ENCODE measurements at regions not wholly inside any gene's neighbourhood (a gene's known extent, or its start where the extent isn't known, plus 50 kb on each side); places are given as distances from the start of the nearest gene placed in this dataset.

- no peak for TF ChIP-seq NEUROD1 (IDR thresholded peaks at IDR 0.05; ENCODE audit: borderline replicate concordance, low read depth, low read length, partially characterized antibody)
- TF ChIP-seq CCNT2 (IDR thresholded peaks at IDR 0.05; ENCODE audit: borderline replicate concordance, extremely low read depth, insufficient read length, low read depth, low read length), result peak; percentile 47
- no peak for TF ChIP-seq TAF7 (tag; IDR thresholded peaks at IDR 0.05)
- TF ChIP-seq ELF1 (tag; IDR thresholded peaks at IDR 0.05), result no peak
- TF ChIP-seq PPARD (CRISPR knock-in tag; IDR thresholded peaks at IDR 0.05), result no peak
- TF ChIP-seq DIDO1 (tag; IDR thresholded peaks at IDR 0.05; ENCODE audit: low read depth), result peak; percentile 44; the same call in 1 of the 2 replicates
- peak; percentile 57; the same call in 1 of the 2 replicates for TF ChIP-seq SMARCA5 (IDR thresholded peaks at IDR 0.05)
- no peak for TF ChIP-seq ZNF408 (CRISPR knock-in tag; IDR thresholded peaks at IDR 0.05; ENCODE audit: low read depth)
- TF ChIP-seq ZBTB17 (CRISPR knock-in tag; IDR thresholded peaks at IDR 0.05), result no peak
- peak; percentile 61 for TF ChIP-seq JUND (IDR thresholded peaks at IDR 0.05; ENCODE audit: borderline replicate concordance, low read depth, low read length)
- TF ChIP-seq JUND (tag; IDR thresholded peaks at IDR 0.05; ENCODE audit: borderline replicate concordance, low read depth, low read length), result peak; percentile 35; the same call in 1 of the 3 replicates
- TF ChIP-seq, protein P1, sequence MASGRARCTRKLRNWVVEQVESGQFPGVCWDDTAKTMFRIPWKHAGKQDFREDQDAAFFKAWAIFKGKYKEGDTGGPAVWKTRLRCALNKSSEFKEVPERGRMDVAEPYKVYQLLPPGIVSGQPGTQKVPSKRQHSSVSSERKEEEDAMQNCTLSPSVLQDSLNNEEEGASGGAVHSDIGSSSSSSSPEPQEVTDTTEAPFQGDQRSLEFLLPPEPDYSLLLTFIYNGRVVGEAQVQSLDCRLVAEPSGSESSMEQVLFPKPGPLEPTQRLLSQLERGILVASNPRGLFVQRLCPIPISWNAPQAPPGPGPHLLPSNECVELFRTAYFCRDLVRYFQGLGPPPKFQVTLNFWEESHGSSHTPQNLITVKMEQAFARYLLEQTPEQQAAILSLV (tag; IDR thresholded peaks at IDR 0.05), result no peak; the same call in 1 of the 2 replicates
- TF ChIP-seq ZSCAN32 (CRISPR knock-in tag; IDR thresholded peaks at IDR 0.05), result no peak
- TF ChIP-seq HDAC3 (IDR thresholded peaks at IDR 0.05; ENCODE audit: borderline replicate concordance, partially characterized antibody), result no peak
- TF ChIP-seq CBX8 (IDR thresholded peaks at IDR 0.05; ENCODE audit: borderline replicate concordance, extremely low read depth, low read depth, low read length, poor library complexity, severe bottlenecking), result no peak
- no peak for TF ChIP-seq CBX5 (IDR thresholded peaks at IDR 0.05; ENCODE audit: borderline replicate concordance, low read depth)
- peak; percentile 6; the same call in 1 of the 2 replicates for TF ChIP-seq ZNF263 (CRISPR knock-in tag; IDR thresholded peaks at IDR 0.05; ENCODE audit: borderline replicate concordance)
- no peak for TF ChIP-seq POLR2B (IDR thresholded peaks at IDR 0.05; ENCODE audit: low read depth, partially characterized antibody)
- peak; percentile 39; the same call in 1 of the 2 replicates for TF ChIP-seq ARID1B (IDR thresholded peaks at IDR 0.05)
- no peak for TF ChIP-seq FOXM1 (IDR thresholded peaks at IDR 0.05; ENCODE audit: low read depth)
- no peak for TF ChIP-seq FOXM1 (CRISPR knock-in tag; IDR thresholded peaks at IDR 0.05; ENCODE audit: low read depth)
- TF ChIP-seq ZFX (CRISPR knock-in tag; IDR thresholded peaks at IDR 0.05), result peak; percentile 77
- TF ChIP-seq, protein P2, sequence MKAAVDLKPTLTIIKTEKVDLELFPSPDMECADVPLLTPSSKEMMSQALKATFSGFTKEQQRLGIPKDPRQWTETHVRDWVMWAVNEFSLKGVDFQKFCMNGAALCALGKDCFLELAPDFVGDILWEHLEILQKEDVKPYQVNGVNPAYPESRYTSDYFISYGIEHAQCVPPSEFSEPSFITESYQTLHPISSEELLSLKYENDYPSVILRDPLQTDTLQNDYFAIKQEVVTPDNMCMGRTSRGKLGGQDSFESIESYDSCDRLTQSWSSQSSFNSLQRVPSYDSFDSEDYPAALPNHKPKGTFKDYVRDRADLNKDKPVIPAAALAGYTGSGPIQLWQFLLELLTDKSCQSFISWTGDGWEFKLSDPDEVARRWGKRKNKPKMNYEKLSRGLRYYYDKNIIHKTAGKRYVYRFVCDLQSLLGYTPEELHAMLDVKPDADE (conservative IDR thresholded peaks at IDR 0.05; ENCODE audit: control insufficient read depth, low read depth, low read length), result no peak
- TF ChIP-seq NR3C1 (CRISPR knock-in tag; IDR thresholded peaks at IDR 0.05), result no peak
- TF ChIP-seq YY1 (IDR thresholded peaks at IDR 0.05; ENCODE audit: borderline replicate concordance in 1 of 3, control insufficient read depth in 1 of 3, extremely low read depth in 1 of 3, insufficient read depth in 3 of 3, insufficient read length in 1 of 3, insufficient replicate concordance in 2 of 3, low read depth in 1 of 3, low read length in 2 of 3), result no peak
- TF ChIP-seq MIER1 (IDR thresholded peaks at IDR 0.05; ENCODE audit: low read depth), result peak; percentile 65; the same call in 1 of the 2 replicates
Observed at GRCh38 chr9:97803167-97804058, 49.6 kb upstream of the FOXE1 start (continued).
